Fibroblast of lung (primary cell): ENCODE measurements at regions not wholly inside any gene's neighbourhood (a gene's known extent, or its start where the extent isn't known, plus 50 kb on each side); places are given as distances from the start of the nearest gene placed in this dataset.

Experiments
- CTCF ChIP-seq, 2 donors: IDR thresholded peaks in 1 of 2; conservative IDR thresholded peaks in 1 of 2; 1 replicate in 1 of 2; 2 replicates in 1 of 2; pipeline ENCODE4 v1.5.1; 2011 to 2012; ENCODE audit warnings: low read length in 2 of 2, control low read depth in 1 of 2, inconsistent platforms in 1 of 2, low read depth in 1 of 2, mild to moderate bottlenecking in 1 of 2
- EZH2 ChIP-seq: IDR thresholded peaks from 2 replicates; pipeline ENCODE4 v1.5.1; 2012; ENCODE audit warnings: low read length, control low read depth, mild to moderate bottlenecking; ENCODE audit errors: missing control alignments

GRCh38 chr13:73803997-73804396, 330.2 kb downstream of the KLF12 start:
- TF ChIP-seq CTCF (conservative IDR thresholded peaks at IDR 0.05 in 1 of 2, IDR thresholded peaks at IDR 0.05 in 1 of 2; ENCODE audit: low read depth in 1 of 2, low read length in 2 of 2) (no peak), EZH2 (no peak)
